ENCODE measurements at regions not wholly inside any gene's neighbourhood (a gene's known extent, or its start where the extent isn't known, plus 50 kb on each side); places are given as distances from the start of the nearest gene placed in this dataset.
A peak's percentile ranks its signal among the peaks of the same experiment; 100 is the strongest.
"Not testable (repeated sequence)": the region's sequence is repeated elsewhere in the genome, so short reads cannot be mapped to it uniquely, and the experiment has no call there.

- no peaks in the 10 kb centered on the region for H3K27me3 Mint-ChIP-seq
- peaks cover 0 to 3% (median 0%) of the 10 kb centered on the region in 7 donors for H3K9me3 Mint-ChIP-seq
- ATAC-seq (ENCODE audit: low read depth in 2 of 2): peak in 1 of 2 donors; percentile 34
- no peak overlapping the region for H3K27ac Mint-ChIP-seq
- no peak for DNase-seq
- H3K36me3 Mint-ChIP-seq: no peaks in the 10 kb centered on the region
- peaks cover 0 to 8% (median 5%) of the 10 kb centered on the region in 3 donors for H3K4me1 Mint-ChIP-seq
- H3K4me3 Mint-ChIP-seq: peak overlapping the region in 7 of 8 donors; percentile 57 to 92 (median 71)
Measured at GRCh38 chr5:20972419-20972925, 984.5 kb upstream of the CDH18 start.

GRCh38 chr5:20959347-20959746, 971.3 kb upstream of the CDH18 start:
- no peak overlapping the region for H3K4me3 Mint-ChIP-seq
- H3K9me3 Mint-ChIP-seq: peaks cover 0 to 6% (median 0%) of the 10 kb centered on the region in 7 donors
- H3K27ac Mint-ChIP-seq: no peak overlapping the region
- ATAC-seq (ENCODE audit: low read depth in 2 of 2) (no peak), DNase-seq (no peak)
- no peaks in the 10 kb centered on the region for H3K36me3 Mint-ChIP-seq
- no peaks in the 10 kb centered on the region for H3K4me1 Mint-ChIP-seq
- H3K27me3 Mint-ChIP-seq: no peaks in the 10 kb centered on the region

GRCh38 chr5:20958641-20959040, 970.6 kb upstream of the CDH18 start:
- DNase-seq (no peak), ATAC-seq (ENCODE audit: low read depth in 2 of 2) (no peak)
- no peak overlapping the region for H3K27ac Mint-ChIP-seq
- no peaks in the 10 kb centered on the region for H3K36me3 Mint-ChIP-seq
- no peaks in the 10 kb centered on the region for H3K4me1 Mint-ChIP-seq
- no peaks in the 10 kb centered on the region for H3K27me3 Mint-ChIP-seq
- H3K9me3 Mint-ChIP-seq: peaks cover 0 to 6% (median 0%) of the 10 kb centered on the region in 7 donors
- no peak overlapping the region for H3K4me3 Mint-ChIP-seq

- no peak for ATAC-seq (ENCODE audit: low read depth in 2 of 2)
- H3K4me3 Mint-ChIP-seq: no peak overlapping the region
- H3K27ac Mint-ChIP-seq: no peak overlapping the region
- H3K4me1 Mint-ChIP-seq: no peaks in the 10 kb centered on the region
- H3K36me3 Mint-ChIP-seq: no peaks in the 10 kb centered on the region
- no peaks in the 10 kb centered on the region for H3K27me3 Mint-ChIP-seq
- peaks cover 0 to 6% (median 0%) of the 10 kb centered on the region in 7 donors for H3K9me3 Mint-ChIP-seq
- no peak for DNase-seq
Measured at GRCh38 chr5:20956134-20956533, 968.1 kb upstream of the CDH18 start.

GRCh38 chr5:20949636-20950035, 961.6 kb upstream of the CDH18 start:
- Mint-ChIP-seq H3K4me1 (no peaks in the 10 kb centered on the region), H3K27ac (no peak overlapping the region), H3K36me3 (no peaks in the 10 kb centered on the region), H3K9me3 (peaks cover 0 to 5% (median 2%) of the 10 kb centered on the region in 7 donors), H3K4me3 (no peak overlapping the region), H3K27me3 (no peaks in the 10 kb centered on the region)
- ATAC-seq (ENCODE audit: low read depth in 2 of 2) (no peak), DNase-seq (no peak)

- H3K9me3 Mint-ChIP-seq; H3K36me3 Mint-ChIP-seq; H3K27ac Mint-ChIP-seq; H3K27me3 Mint-ChIP-seq; DNase-seq; H3K4me1 Mint-ChIP-seq; ATAC-seq (ENCODE audit: low read depth in 2 of 2); H3K4me3 Mint-ChIP-seq: not testable (repeated sequence)
Measured at GRCh38 chr5:20943183-20943971, 955.4 kb upstream of the CDH18 start.

GRCh38 chr5:20942603-20943002, 954.6 kb upstream of the CDH18 start:
- H3K27ac Mint-ChIP-seq; H3K36me3 Mint-ChIP-seq; H3K27me3 Mint-ChIP-seq; H3K4me1 Mint-ChIP-seq; H3K4me3 Mint-ChIP-seq; H3K9me3 Mint-ChIP-seq; ATAC-seq (ENCODE audit: low read depth in 2 of 2); DNase-seq: not testable (repeated sequence)

GRCh38 chr5:20940786-20941185, 952.8 kb upstream of the CDH18 start:
- DNase-seq; H3K27ac Mint-ChIP-seq; H3K27me3 Mint-ChIP-seq; H3K36me3 Mint-ChIP-seq; H3K4me3 Mint-ChIP-seq; ATAC-seq (ENCODE audit: low read depth in 2 of 2); H3K9me3 Mint-ChIP-seq; H3K4me1 Mint-ChIP-seq: not testable (repeated sequence)

GRCh38 chr5:20890936-20891335, 902.9 kb upstream of the CDH18 start:
- H3K4me3 Mint-ChIP-seq; ATAC-seq (ENCODE audit: low read depth in 2 of 2); H3K4me1 Mint-ChIP-seq; H3K27ac Mint-ChIP-seq; H3K36me3 Mint-ChIP-seq; H3K9me3 Mint-ChIP-seq; H3K27me3 Mint-ChIP-seq; DNase-seq: not testable (repeated sequence)

- H3K27me3 Mint-ChIP-seq; H3K4me3 Mint-ChIP-seq; H3K4me1 Mint-ChIP-seq; H3K9me3 Mint-ChIP-seq; H3K27ac Mint-ChIP-seq; ATAC-seq (ENCODE audit: low read depth in 2 of 2); DNase-seq; H3K36me3 Mint-ChIP-seq: not testable (repeated sequence)
Measured at GRCh38 chr5:20875726-20876125, 887.7 kb upstream of the CDH18 start.

GRCh38 chr5:20865892-20866291, 877.9 kb upstream of the CDH18 start:
- not testable (repeated sequence) for H3K4me3 Mint-ChIP-seq; H3K4me1 Mint-ChIP-seq; H3K27me3 Mint-ChIP-seq; H3K9me3 Mint-ChIP-seq; H3K27ac Mint-ChIP-seq; H3K36me3 Mint-ChIP-seq; ATAC-seq (ENCODE audit: low read depth in 2 of 2); DNase-seq

- Mint-ChIP-seq H3K4me3 (no peak overlapping the region), H3K27ac (no peak overlapping the region), H3K27me3 (no peaks in the 10 kb centered on the region), H3K4me1 (no peaks in the 10 kb centered on the region), H3K9me3 (peaks cover 0 to 3% (median under 1%) of the 10 kb centered on the region in 7 donors), H3K36me3 (no peaks in the 10 kb centered on the region)
- no peak for DNase-seq
- no peak for ATAC-seq (ENCODE audit: low read depth in 2 of 2)
Measured at GRCh38 chr5:20833081-20833627, 845.2 kb upstream of the CDH18 start.

GRCh38 chr5:20832204-20833080, 844.4 kb upstream of the CDH18 start:
- Mint-ChIP-seq H3K27me3 (no peaks in the 10 kb centered on the region), H3K27ac (no peak overlapping the region), H3K36me3 (no peaks in the 10 kb centered on the region), H3K4me3 (no peak overlapping the region), H3K9me3 (peaks cover 0 to 3% (median 0%) of the 10 kb centered on the region in 7 donors), H3K4me1 (no peaks in the 10 kb centered on the region)
- DNase-seq: no peak
- no peak for ATAC-seq (ENCODE audit: low read depth in 2 of 2)

Data from naive B cell (primary cell).